Anterior cingulate cortex (tissue), 58 donors: ENCODE measurements at regions not wholly inside any gene's neighbourhood (a gene's known extent, or its start where the extent isn't known, plus 50 kb on each side); places are given as distances from the start of the nearest gene placed in this dataset.

Experiments used
- DNase-seq, 58 donors: peaks; one replicate each; lab custom pipeline; 2025; lab: John Stamatoyannopoulos, UW

DNA sequence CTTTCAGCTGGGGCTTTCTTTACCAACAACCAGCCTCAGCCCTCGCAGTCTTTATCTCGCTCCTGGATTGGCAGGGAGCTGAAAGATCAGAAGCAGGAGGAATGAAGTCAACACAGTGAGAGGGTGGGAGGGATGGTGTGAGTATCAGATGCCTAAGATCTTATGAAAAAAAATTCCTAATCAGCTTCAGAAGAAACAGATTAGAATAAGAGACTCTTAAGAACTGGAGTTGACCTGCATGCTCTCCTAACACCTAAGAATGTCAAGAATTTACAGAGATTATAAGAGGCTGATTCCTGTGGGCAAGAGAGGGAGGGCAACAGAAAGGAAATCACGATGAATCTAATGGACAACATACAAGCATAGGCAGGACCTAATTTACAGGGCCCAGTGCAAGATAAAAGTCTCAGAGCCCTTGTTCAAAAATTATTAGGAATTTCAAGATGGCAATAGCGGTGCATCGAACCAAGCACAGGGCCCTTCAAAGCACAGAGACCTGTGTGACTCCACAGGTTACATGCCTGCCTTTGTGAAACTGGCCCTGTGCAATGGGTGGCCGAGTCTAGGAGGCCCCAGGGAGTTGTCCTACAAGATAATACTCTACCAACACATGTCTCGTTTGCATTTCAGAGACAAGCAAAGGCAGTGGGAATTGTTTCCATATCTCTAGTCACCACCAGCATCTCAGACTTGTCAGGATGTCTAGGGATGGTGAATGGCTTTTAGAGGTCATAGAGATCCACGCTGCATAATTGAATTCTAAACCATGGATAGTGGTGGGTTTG is 65.3 kb upstream of the PPP2R5A start:
- no peak for DNase-seq

DNA sequence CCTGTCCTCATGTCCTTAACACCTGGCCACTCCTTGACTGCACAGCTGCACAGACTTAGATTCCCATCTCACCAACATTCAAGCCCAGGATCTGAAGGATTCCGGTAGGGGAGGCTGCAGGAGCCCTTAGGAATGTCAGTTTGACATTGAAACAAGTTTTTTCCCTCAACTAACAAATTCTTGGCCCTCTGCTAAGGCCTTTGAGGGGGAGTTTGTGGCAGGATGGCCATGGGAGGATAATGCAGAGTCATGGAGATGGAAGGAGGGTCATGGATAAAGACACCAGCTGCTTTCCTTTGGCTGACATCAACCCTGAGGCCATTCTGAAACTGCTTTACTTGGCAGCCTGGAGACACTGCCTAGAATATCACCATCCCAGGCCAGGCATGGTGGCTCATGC is 63.4 kb upstream of the PPP2R5A start:
- no peak for DNase-seq

DNA sequence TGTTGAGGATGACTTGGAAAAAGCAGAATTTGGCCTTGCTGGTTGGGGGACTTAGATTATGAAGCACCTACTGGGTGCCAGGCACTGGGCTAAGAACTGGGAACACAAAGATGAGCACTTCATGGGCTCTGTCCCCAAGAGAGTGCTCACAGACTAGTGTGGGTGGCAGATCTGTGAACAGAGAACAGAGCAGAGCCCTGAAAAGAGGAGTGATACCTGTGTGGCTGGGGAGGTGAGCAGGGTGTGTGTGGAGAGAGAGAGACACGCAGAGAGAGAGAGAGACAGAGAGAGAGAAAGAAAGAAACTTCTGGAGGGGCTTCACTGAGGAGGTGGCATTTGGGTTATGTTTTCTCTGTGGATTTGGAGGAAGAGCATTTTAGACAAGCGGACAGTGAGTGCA is 61.1 kb upstream of the PPP2R5A start:
- no peak for DNase-seq

DNA sequence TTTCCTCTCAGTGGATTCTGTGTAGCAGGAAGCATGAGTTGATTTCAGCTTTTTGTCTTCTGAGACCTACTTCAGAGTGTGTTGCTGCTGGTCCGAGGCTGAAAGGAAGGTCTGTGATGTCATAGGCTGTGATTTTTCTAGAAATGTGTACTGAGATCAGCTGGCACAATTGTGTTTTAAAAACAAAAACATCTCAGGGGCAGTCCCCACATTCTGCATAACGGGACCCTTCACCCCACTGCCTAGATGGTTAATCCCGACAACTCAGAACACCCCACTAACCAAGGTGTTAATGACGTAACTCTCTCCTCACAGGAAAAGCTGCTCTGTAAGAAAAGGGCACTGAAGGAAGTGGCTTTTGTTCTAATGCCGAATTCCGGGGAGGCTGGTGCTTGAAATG is 59.8 kb upstream of the PPP2R5A start:
- no peak for DNase-seq

DNA sequence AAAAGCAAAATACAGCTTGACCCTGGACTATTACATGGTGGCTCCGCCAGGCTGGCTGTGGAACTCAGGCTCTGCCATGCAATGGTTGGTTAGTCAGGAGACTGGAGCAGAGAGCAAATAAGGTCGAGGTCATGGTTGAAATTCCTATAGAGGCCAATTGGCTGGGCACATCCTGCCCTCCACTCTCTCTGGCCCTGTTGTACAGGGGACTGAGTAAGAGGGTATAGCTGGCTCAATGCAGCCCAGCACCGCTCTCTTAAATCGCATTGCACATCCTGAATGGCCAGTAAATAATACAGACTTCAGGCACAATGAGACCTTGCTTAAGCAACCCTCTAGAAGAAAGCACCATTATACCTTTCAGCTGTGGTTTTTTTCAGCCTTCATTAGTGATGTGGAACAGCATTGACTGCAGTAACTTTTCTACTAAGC is 59.3 kb upstream of the PPP2R5A start:
- DNase-seq, result no peak

DNA sequence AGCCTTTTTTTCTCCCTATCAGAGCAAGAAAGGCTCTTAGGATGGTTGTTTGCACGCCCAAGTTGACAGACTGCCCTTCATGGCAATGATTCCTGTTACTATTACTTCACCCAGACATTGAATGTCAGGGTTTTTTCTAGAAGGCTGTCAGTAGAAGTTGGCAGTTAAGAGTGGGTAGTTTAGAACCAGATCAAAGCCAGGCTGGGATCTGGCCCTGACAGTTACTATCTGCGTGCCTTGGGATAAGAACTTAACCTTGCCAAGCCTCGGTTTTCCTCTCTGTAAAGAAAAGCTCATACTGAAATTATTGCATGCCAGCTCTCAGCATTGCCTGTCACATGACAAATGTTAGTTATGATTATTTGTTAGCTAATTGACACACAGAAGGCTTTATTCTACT is 58.7 kb upstream of the PPP2R5A start:
- no peak for DNase-seq

DNA sequence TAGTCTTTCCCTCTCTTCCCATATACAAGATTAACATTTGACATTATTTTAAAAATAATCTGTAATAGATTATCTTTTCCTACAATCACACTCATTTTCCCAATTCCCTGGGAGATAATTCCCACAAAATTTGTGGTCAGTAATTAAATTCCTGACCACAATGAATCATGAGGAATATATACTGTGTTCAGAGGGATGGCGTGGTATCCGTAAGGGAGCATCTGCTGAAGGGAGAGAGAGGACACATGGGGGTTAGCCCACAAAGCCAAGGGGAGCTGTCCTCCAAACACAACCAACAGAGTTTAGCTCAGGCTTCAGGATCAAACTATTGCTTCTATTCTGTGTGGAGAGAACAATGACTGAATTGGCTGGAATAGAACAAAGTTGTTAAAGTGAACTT is 57.1 kb upstream of the PPP2R5A start:
- no peak for DNase-seq

DNA sequence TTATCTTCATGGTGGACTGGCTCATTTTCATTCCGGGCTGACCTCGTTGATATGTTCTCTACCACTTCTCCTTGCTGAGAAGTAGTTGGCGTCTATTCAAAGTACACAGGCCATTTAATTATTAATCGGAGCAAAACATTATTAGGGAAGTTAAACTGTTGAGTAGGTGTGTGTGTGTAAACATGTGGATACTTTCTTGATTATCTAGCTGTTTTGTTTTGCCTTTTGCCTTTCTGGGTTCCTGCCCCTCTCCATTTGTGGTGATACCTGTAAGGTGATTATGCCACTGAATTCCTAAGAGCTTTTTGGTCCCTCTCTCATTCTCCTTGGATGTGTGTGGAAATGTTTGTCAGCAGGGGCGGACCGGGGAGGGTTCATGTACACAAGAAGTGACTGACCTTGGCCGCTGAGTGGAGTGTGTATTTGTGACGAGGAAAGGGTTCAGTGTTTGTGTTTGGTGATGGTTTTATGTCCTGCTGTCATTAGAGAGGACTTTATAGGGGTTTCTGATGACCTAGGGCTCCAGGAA is 56.6 kb upstream of the PPP2R5A start:
- no peak for DNase-seq

DNA sequence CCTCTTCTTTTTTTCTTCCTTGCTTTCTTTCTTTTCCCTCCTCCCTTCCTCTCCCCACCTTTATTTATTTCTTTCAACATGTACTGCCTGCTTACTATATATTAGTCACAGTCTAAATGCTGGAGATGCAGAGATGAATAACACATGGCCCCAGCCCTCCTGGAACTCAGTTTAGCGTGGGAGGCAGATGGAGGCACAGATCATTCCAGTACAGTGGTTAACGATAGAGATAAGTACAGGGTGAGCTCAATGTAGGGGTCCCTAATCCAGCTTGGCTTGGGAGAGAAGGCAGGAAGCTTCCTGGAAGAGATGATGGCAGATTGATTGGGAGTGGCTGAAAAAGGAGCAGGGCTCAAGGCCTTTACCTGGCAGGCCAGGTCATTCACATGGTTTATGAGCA is 55.6 kb upstream of the PPP2R5A start:
- no peak for DNase-seq

DNA sequence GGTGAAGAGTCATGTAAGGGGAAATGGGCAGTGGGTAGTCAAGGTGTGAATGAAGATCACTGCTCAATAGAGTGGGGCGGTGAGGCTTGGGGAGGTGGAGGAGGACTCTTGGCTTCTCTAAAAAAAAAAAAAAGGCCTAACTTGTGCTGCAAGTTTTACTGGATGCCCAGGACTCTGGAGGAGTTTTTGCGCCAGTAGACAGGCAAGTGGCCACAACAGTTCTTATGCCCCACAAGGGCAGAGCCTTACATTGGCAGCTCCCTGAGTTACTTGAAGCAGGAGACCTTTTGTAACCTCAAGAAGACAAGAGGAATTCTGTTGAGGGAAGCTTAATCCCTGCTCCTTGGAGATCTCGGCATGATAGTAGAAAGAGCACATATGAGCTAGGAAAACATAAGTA is 54.9 kb upstream of the PPP2R5A start:
- DNase-seq, result no peak

DNA sequence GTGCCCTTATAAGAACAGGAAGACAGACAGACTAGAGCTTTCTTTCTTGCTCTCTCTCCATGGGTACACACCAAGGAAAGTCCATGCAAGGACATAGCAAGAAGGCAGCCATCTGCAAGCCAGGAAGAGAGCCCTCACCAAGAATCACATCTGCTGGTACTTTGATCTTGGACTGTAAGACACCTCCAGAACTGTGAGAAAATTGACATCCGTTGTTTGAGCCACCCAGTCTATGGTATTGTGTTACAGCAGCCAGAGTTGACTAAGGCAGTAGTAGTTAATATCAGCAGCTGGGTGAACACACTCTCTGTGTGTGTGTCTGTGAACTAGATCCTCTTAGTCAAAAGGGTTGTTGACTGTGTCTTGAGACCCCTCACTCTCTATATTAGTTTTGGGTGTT is 53.8 kb upstream of the PPP2R5A start:
- DNase-seq, result no peak

DNA sequence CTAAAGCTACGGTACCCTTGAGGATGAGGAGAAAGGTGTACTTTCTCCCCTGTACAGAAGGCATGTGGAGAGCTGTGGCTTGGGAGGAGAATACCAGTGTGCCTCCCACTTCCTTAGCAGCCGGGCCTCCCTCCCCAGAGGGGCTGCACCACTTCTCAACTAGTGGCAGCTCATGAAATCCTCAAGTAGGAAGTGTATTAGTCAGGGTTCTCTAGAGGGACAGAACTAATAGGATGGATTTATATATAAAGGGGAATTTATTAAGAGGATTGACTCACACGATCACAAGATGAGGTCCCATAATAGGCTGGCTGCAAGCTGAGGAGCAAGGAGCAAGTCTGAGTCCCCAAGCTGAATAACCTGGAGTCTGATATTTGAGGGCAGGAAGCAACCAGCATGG is 53.1 kb upstream of the PPP2R5A start:
- DNase-seq, result no peak

DNA sequence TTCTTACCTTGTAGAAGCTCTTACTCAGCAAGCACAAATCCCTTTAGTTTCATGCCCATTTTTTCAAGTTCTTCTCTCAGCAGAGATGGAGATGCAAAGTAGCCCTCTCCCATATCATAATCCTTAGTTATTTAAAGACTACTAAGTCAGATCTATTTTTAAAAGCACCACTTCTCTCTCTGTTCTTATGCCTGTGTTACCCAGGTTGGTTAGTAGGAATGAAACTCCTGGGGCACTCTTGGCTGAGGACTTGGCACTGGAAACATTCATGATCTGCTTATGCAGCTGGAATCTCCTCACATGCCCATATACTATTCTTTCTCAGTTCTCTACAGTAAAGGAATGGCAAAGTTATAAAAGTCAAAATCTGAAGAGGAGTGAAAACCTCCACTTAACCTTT is 51.9 kb upstream of the PPP2R5A start:
- DNase-seq, result no peak

DNA sequence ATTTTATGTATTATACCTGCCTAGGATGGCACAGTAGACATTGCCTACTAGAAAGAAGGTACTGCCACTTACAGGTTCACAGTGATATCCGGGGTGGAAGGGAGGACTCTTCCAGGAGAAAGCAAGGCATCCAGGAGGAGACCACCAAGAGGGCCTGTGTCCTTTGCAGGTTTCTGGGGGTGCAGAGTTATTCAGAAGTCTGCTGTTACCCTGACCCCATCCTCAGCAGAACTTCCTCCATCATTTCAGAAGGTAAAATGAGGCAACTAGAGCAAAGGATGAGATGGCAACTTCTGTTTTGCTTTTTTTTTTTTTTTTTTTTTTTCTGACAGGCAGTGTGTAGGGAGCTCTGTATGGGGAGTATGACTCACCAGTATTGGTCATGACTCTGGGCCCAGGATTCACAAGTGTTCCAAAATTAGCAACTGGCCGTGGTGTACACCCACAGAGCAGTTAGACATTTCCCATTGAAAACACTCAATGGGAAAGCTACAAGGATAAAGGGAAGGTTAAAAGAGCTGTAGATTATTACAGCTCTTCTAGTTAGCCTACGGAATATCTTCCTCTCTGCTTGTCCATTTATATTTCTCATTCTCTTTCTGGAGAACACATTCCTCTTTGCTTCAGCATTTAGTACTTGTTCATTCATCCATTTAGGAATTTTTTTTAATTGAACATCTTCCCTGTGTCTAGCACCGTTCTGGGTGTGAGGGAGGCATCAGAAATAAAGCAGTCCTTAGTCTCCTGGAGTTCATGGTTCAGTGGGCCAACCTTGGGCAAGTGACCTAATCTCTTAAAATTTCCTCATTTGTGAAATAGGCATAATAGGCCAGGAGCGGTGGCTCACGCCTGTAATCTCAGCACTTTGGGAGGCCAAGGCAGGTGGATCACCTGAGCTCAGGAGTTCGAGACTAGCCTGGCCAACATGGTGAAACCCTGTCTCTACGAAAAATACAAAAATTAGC is 50.5 kb upstream of the PPP2R5A start:
- DNase-seq, result peak in 17 of 58 donors; percentile 2 to 51 (median 6)
